ENCODE measurements at regions not wholly inside any gene's neighbourhood (a gene's known extent, or its start where the extent isn't known, plus 50 kb on each side); places are given as distances from the start of the nearest gene placed in this dataset.
"Not testable (repeated sequence)": the region's sequence is repeated elsewhere in the genome, so short reads cannot be mapped to it uniquely, and the experiment has no call there.

DNA sequence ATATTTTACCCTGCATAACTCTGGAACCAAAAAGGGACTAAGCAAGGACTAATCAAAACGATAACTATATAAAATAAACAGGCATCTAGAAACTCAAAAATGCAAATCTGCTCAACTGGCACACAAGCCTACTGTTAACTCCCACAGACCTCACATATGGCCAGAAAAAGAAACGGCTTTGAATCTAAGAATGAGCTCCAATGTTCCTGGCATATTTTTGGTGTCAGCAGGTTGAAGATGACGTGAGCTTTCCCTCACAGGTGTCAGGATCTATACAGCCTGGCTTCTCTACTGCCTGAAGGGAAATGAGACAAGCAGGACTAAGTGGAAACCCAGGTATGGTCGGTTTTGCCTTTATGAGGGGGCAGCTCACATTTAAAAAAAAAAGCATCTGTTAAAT, 120.1 kb upstream of the SPATA12 start:
- Histone ChIP-seq H3K4me3 (ENCODE audit: low read length) (no peak overlapping the region), H3K36me3 (ENCODE audit: control insufficient read depth, insufficient read depth, low read length) (no peaks in the 10 kb centered on the region), H3K27me3 (ENCODE audit: control insufficient read depth, insufficient read depth, low read length) (no peaks in the 10 kb centered on the region), H3K27ac (ENCODE audit: low read length) (peak overlapping the region; percentile 16), H3K9me3 (replicated peaks; ENCODE audit: control insufficient read depth, low read depth, low read length) (no peaks in the 10 kb centered on the region), H3K4me1 (ENCODE audit: control insufficient read depth, insufficient read depth, low read length) (peaks cover 2% of the 10 kb centered on the region)
- 39% methylated on average over 2 of the region's 4 CpGs for WGBS (ENCODE audit: insufficient coverage)
- no peak for DNase-seq

DNA sequence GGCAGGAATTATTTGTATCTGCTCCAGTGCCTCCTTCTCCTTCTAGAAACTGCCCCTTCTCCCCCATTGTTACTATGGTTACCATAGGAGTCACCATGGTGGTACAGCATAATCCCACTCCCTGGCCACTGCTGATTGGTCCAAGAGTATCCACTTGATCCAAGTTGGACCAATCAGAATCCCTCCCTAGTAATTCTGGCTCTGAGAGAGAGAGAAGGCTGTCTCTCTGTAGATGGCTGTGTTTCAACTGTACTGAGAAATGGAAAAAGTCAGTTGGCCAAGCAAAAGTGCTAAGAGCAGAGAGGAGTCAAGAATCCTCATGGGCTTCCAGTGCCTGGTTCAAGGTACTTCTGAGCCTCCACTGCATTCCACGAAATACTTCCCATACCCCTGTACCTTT, 120.6 kb upstream of the SPATA12 start:
- Histone ChIP-seq H3K27ac (ENCODE audit: low read length) (peak overlapping the region; percentile 16), H3K4me3 (ENCODE audit: low read length) (no peak overlapping the region), H3K27me3 (ENCODE audit: control insufficient read depth, insufficient read depth, low read length) (no peaks in the 10 kb centered on the region), H3K9me3 (replicated peaks; ENCODE audit: control insufficient read depth, low read depth, low read length) (no peaks in the 10 kb centered on the region), H3K4me1 (ENCODE audit: control insufficient read depth, insufficient read depth, low read length) (peaks cover 2% of the 10 kb centered on the region), H3K36me3 (ENCODE audit: control insufficient read depth, insufficient read depth, low read length) (no peaks in the 10 kb centered on the region)
- WGBS (ENCODE audit: insufficient coverage), result 0% methylated on average over 1 of the region's 1 CpG
- peak; percentile 89 for DNase-seq

DNA sequence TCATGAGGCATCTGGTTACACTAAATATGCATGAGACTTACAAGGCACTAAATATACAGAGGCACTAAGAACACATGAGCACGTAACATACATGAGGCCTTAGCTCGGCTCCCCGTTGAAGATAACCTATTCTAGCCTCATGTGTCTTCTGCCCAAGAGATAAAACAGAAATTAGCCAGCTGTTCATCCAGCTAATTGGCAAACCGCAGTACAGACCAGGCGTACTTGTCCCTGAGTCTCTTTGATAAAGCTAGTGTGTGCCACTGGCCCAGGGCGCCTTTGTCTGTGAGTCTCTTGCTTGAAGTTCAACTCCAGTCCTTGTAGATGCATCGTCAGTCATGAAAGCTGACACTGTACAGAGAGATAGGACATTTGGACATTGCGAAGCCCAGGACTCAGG, 121.9 kb upstream of the SPATA12 start:
- Histone ChIP-seq H3K4me3 (ENCODE audit: low read length) (no peak overlapping the region), H3K4me1 (ENCODE audit: control insufficient read depth, insufficient read depth, low read length) (peaks cover 2% of the 10 kb centered on the region), H3K9me3 (replicated peaks; ENCODE audit: control insufficient read depth, low read depth, low read length) (no peaks in the 10 kb centered on the region), H3K27me3 (ENCODE audit: control insufficient read depth, insufficient read depth, low read length) (no peaks in the 10 kb centered on the region), H3K27ac (ENCODE audit: low read length) (no peak overlapping the region), H3K36me3 (ENCODE audit: control insufficient read depth, insufficient read depth, low read length) (no peaks in the 10 kb centered on the region)
- DNase-seq, result no peak
- 83% methylated on average over 7 of the region's 8 CpGs for WGBS (ENCODE audit: insufficient coverage)

DNA sequence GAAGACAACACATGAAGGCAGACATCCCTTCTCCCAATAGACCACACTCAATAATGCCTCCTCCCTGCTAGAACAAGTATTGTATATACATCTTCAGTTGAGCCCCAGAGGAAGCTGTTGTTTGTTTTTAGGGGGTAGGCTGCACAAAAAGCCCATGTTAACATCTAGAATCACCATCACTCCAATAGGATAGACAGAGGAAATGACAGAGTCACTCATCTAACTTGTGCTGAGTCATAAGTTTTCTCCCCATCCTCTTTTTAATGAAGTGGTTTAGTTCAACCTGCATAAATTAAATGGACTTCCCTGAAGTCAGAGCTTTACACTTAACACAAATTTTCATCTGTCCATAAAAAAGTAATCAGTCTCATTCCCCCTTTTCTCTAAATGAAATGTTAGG, 122.9 kb upstream of the SPATA12 start:
- Histone ChIP-seq H3K4me3 (ENCODE audit: low read length) (no peak overlapping the region), H3K27me3 (ENCODE audit: control insufficient read depth, insufficient read depth, low read length) (no peaks in the 10 kb centered on the region), H3K36me3 (ENCODE audit: control insufficient read depth, insufficient read depth, low read length) (no peaks in the 10 kb centered on the region), H3K27ac (ENCODE audit: low read length) (no peak overlapping the region), H3K9me3 (replicated peaks; ENCODE audit: control insufficient read depth, low read depth, low read length) (no peaks in the 10 kb centered on the region), H3K4me1 (ENCODE audit: control insufficient read depth, insufficient read depth, low read length) (peaks cover 2% of the 10 kb centered on the region)
- no peak for DNase-seq

DNA sequence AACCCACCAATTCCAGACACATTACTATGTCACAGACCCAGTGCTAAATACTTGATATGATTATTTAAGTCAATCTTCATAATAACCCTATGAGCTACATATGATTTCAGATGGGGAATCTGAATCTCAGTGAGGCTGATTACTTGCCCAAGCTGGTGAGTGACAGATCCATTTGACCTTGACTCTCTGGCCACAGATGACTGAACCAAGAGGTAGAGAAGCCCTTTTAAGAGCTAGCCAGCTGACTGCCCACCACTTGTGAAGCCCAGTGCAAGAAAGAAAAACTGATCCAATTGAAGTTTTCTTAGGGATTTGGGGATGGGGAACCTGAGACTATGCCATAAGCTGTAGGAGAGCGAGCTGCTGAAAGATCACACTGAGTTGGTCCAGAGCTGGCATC, 124.7 kb upstream of the SPATA12 start:
- WGBS (ENCODE audit: insufficient coverage), result 100% methylated on average over 1 of the region's 1 CpG
- DNase-seq, result no peak
- Histone ChIP-seq H3K27ac (ENCODE audit: low read length) (no peak overlapping the region), H3K4me1 (ENCODE audit: control insufficient read depth, insufficient read depth, low read length) (peaks cover 2% of the 10 kb centered on the region), H3K9me3 (replicated peaks; ENCODE audit: control insufficient read depth, low read depth, low read length) (no peaks in the 10 kb centered on the region), H3K36me3 (ENCODE audit: control insufficient read depth, insufficient read depth, low read length) (no peaks in the 10 kb centered on the region), H3K27me3 (ENCODE audit: control insufficient read depth, insufficient read depth, low read length) (no peaks in the 10 kb centered on the region), H3K4me3 (ENCODE audit: low read length) (no peak overlapping the region)

DNA sequence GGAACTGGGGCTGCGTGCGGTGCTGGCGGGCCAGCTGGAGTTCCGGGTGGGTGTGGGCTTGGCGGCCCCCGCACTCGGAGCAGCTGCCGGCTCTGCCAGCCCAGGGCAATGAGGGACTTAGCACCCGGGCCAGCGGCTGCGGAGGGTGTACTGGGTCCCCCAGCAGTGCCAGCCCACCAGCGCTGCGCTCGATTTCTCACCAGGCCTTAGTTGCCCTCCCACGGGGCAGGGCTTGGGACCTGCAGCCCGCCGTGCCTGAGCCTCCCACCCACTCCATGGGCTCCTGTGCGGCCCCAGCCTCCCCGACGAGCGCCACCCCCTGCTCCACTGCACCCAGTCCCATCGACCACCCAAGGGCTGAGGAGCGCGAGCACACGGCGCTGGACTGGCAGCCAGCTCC, 126.0 kb upstream of the SPATA12 start:
- not testable (repeated sequence) for H3K4me3 ChIP-seq (ENCODE audit: low read length); H3K4me1 ChIP-seq (ENCODE audit: control insufficient read depth, insufficient read depth, low read length); H3K36me3 ChIP-seq (ENCODE audit: control insufficient read depth, insufficient read depth, low read length); DNase-seq; H3K27me3 ChIP-seq (ENCODE audit: control insufficient read depth, insufficient read depth, low read length); H3K27ac ChIP-seq (ENCODE audit: low read length); H3K9me3 ChIP-seq (replicated peaks; ENCODE audit: control insufficient read depth, low read depth, low read length)
- 96% methylated on average over 14 of the region's 26 CpGs for WGBS (ENCODE audit: insufficient coverage)

DNA sequence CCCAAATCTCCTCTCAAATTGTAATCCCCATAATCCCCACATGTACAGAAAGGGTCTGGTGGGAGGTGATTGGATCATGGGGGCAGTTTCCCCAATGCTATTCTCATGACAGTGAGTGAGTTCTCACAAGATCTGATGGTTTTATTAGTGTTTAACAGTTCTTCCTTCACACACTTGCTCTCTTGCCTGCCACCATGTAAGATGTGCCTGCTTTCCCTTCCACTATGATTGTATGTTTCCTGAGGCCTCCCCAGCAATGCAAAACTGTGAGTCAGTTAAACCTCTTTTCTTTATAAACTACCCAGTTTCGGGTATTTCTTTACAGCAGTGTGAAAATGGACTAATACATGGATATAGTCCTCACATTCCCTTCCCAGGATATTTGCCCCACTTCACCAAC, 126.7 kb upstream of the SPATA12 start:
- no peak overlapping the region for H3K4me3 ChIP-seq (ENCODE audit: low read length)
- H3K27me3 ChIP-seq (ENCODE audit: control insufficient read depth, insufficient read depth, low read length), result no peaks in the 10 kb centered on the region
- H3K9me3 ChIP-seq (replicated peaks; ENCODE audit: control insufficient read depth, low read depth, low read length), result no peaks in the 10 kb centered on the region
- no CpG with 5 or more reads among the region's 1 CpG for WGBS (ENCODE audit: insufficient coverage)
- H3K4me1 ChIP-seq (ENCODE audit: control insufficient read depth, insufficient read depth, low read length), result peaks cover 5% of the 10 kb centered on the region
- H3K27ac ChIP-seq (ENCODE audit: low read length), result no peak overlapping the region
- DNase-seq, result no peak
- H3K36me3 ChIP-seq (ENCODE audit: control insufficient read depth, insufficient read depth, low read length), result no peaks in the 10 kb centered on the region

DNA sequence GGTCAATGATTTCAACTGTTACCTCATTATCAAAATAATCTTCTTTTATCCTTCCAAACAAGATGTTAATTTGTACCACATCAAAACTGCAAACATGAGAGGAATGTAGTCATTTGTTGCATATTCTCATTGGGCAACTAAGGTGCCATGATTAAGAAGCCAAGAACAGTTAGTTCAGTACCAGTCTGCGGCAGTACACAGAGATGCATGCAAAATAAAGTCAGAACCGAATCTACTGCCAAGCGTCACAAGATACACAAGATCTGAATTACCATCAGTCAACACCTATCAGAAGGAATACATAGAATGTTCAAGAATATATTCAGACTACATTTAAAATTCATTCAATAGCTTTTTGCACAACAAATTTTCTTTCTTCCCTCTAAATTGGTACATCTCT, 127.6 kb upstream of the SPATA12 start:
- WGBS (ENCODE audit: insufficient coverage), result 83% methylated on average over 1 of the region's 3 CpGs

DNA sequence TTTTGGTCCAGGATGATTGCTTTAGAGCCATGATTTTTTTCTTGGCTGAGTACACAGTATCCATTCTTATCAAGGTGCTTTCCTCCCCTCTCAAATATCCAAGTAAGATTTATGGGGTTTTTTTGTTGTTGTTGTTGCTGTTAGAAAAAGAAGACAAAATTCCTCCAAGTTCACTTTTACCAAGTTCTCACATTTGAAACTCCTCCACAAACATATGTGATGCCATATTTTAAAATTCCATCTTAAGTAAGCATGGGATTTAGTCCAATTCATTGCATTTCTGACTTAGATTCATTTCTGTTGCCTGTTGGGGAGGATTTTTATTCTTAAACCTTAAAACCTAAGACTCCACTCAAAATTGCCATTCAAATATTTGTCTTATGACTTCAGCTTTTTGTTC, 128.6 kb upstream of the SPATA12 start:
- DNase-seq, result no peak
- H3K4me1 ChIP-seq (ENCODE audit: control insufficient read depth, insufficient read depth, low read length), result peaks cover 19% of the 10 kb centered on the region
- H3K27ac ChIP-seq (ENCODE audit: low read length), result no peak overlapping the region

More for the DNA sequence above, 127.6 kb upstream of the SPATA12 start:
- H3K4me3 ChIP-seq (ENCODE audit: low read length), result no peak overlapping the region
- no peak overlapping the region for H3K27ac ChIP-seq (ENCODE audit: low read length)
- H3K9me3 ChIP-seq (replicated peaks; ENCODE audit: control insufficient read depth, low read depth, low read length), result no peaks in the 10 kb centered on the region
- peaks cover 13% of the 10 kb centered on the region for H3K4me1 ChIP-seq (ENCODE audit: control insufficient read depth, insufficient read depth, low read length)
- no peaks in the 10 kb centered on the region for H3K36me3 ChIP-seq (ENCODE audit: control insufficient read depth, insufficient read depth, low read length)
- no peaks in the 10 kb centered on the region for H3K27me3 ChIP-seq (ENCODE audit: control insufficient read depth, insufficient read depth, low read length)
- DNase-seq, result no peak

DNA sequence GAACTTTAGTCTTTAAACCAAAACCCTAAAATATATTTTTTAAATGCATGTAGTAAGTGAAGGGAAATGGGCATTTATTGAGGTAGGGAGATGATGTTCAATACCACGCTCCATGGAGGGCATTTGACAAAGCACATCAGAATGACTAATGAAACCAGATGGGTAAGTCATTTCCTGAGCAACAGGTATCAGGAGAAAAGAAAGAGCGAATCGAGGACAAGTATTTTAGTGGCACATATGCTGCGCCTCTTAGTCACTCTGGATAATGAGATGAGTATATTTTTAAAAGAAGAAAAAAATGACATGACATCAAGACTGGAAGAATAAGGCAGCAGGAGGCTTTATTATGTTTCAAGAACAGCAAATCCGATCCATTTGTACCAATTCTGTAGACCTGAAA, 129.0 kb upstream of the ARHGEF3 start:
- Histone ChIP-seq H3K36me3 (ENCODE audit: control insufficient read depth, insufficient read depth, low read length) (no peaks in the 10 kb centered on the region), H3K4me3 (ENCODE audit: low read length) (no peak overlapping the region), H3K9me3 (replicated peaks; ENCODE audit: control insufficient read depth, low read depth, low read length) (no peaks in the 10 kb centered on the region), H3K27me3 (ENCODE audit: control insufficient read depth, insufficient read depth, low read length) (no peaks in the 10 kb centered on the region), H3K27ac (ENCODE audit: low read length) (no peak overlapping the region), H3K4me1 (ENCODE audit: control insufficient read depth, insufficient read depth, low read length) (peaks cover 27% of the 10 kb centered on the region)
- no peak for DNase-seq
- 78% methylated on average over 4 of the region's 5 CpGs for WGBS (ENCODE audit: insufficient coverage)

More for the DNA sequence above, 128.6 kb upstream of the SPATA12 start:
- H3K27me3 ChIP-seq (ENCODE audit: control insufficient read depth, insufficient read depth, low read length), result no peaks in the 10 kb centered on the region
- H3K36me3 ChIP-seq (ENCODE audit: control insufficient read depth, insufficient read depth, low read length), result no peaks in the 10 kb centered on the region
- no peak overlapping the region for H3K4me3 ChIP-seq (ENCODE audit: low read length)
- no peaks in the 10 kb centered on the region for H3K9me3 ChIP-seq (replicated peaks; ENCODE audit: control insufficient read depth, low read depth, low read length)

DNA sequence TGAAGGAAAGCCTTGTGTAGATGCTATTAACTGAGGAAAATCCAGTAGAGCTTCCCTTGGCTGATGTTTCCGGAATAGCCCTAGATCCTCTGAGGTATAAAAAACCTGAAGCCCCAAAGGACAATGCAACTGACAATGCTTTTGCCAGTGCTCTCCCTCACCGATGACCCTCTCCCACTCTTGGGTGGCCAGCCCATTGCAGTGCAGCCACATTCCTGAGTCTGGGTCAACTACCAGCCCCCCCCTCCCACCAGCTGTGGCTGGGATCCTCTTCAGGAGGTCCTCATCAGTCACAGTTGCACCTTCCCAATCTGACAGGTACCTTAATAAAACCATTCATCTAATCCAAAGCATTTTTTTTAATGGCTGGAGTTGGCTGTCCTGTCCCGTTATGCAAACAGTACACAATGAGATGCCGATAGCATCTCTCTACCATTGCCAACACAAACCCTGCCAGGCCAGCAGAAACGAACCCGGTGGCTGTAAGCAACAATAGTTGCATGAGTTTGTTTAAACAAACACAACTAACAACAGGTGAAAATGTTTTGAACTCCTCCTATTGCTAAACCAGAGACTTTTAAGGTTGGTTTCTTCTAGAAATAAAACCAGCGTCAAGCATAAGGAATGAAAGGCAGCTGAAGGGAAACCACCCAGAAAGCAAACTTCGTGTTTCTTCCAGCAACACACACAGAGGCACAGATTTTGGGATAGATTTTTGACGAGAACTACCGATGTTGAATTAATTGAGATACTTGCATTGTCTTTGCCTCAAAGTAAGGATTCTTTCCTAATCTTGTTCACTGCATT, 128.3 kb upstream of the ARHGEF3 start:
- H3K36me3 ChIP-seq (ENCODE audit: control insufficient read depth, insufficient read depth, low read length), result no peaks in the 10 kb centered on the region
- 69% methylated on average over 5 of the region's 10 CpGs for WGBS (ENCODE audit: insufficient coverage)
- no peak for DNase-seq
- peaks cover 31% of the 10 kb centered on the region for H3K4me1 ChIP-seq (ENCODE audit: control insufficient read depth, insufficient read depth, low read length)
- no peaks in the 10 kb centered on the region for H3K27me3 ChIP-seq (ENCODE audit: control insufficient read depth, insufficient read depth, low read length)
- H3K27ac ChIP-seq (ENCODE audit: low read length), result no peak overlapping the region
- no peak overlapping the region for H3K4me3 ChIP-seq (ENCODE audit: low read length)
- H3K9me3 ChIP-seq (replicated peaks; ENCODE audit: control insufficient read depth, low read depth, low read length), result no peaks in the 10 kb centered on the region
